ENCODE measurements at regions not wholly inside any gene's neighbourhood (a gene's known extent, or its start where the extent isn't known, plus 50 kb on each side); places are given as distances from the start of the nearest gene placed in this dataset.
"Not testable (repeated sequence)": the region's sequence is repeated elsewhere in the genome, so short reads cannot be mapped to it uniquely, and the experiment has no call there.

DNA sequence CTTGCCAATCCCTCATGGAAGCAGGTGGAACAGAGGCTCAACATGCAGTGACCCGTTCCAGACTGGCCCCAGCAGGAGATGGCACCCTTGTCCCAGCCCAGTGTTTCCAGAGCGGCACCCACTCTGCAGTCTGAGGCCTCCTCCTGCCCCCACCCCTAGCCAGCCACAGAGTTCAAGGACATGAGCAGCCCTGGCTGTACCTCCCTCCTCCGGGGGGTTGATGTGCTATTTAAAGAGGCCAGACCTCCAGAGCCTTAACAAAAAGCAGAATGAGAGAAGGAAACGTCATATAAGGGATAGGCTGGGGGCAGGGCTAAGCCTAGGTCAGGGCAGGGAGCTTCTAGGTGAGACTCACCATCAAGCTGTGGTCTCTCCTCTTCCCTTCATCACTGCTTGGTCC lies 115.7 kb upstream of the NANOS1 start:
- DNase-seq = no peak

DNA sequence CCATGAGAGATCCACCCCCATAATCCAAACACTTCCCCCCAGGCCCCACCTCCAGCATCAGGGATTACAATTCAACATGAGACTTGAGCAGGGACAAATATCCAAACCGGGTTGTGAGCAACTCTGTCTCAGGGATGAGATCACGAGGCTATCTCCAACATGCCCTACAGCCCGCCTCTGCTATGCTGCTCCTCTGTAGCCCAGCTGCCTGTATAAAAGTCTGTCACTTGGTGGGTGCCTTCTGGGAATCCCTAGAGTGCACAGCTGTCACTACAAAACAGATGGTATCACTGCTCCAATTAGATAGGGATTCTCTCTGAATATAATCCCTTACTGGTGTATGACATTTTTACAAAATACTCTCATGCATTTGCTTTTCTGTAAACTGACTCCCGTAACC lies 114.9 kb upstream of the NANOS1 start:
- peak in 10 of 58 donors; percentile 2 to 32 (median 6) for DNase-seq

DNA sequence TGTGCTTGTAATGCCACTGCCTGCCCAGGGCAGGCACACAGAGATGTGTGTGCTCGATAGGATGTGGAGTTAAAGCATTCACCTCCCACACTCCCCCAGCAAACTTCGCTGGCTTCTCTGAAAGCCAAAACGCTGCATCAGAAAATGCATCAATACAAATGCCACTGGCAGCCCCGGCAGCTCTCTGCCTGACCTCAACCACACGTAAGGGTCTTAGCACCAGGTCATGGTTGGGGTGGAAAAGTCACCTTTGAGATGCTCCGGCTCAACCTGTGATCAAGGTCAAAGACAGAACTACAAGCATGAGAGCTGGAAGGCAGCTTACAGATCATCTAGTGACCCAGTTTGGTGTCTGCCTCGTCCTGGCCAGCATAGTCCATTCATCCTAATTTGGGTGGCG lies 114.4 kb upstream of the NANOS1 start:
- DNase-seq = no peak

DNA sequence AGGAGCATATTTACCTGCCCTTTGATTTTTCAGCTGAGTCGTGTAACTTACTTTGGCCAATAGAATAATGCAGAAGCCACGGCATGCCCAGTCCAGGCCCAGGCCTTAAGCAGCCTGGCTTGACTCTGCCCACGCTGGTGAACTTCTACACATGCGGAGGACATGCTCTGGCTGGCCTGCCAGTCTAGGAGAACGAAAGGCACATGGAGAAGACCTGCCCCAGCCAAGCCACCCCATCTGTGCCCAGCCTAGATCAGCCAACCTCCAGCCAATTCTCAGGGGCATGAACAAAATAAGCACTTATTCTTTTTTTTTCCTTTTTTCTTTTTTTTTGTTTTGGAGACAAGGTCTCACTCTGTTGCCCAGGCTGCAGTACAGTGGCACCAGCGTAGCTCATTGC lies 112.7 kb upstream of the NANOS1 start:
- no peak for DNase-seq

DNA sequence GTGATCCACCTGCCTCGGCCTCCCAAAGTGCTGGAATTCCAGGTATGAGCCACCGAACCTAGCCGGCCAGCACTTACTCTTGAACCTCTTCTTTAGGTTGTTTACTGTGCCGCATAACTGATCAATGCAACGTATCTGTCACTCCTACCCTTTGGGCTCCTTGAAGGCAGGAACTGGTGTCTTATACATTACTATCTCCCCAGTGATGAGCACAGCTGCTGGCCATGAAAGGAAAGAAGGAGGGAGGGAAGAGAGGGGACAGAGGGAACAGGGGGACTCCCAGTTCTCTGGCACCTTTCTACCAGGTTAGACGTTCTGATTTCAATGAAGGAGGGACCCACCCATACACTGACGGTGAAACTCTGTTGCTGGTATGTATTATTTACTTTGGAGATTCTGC lies 111.8 kb upstream of the NANOS1 start:
- no peak for DNase-seq

DNA sequence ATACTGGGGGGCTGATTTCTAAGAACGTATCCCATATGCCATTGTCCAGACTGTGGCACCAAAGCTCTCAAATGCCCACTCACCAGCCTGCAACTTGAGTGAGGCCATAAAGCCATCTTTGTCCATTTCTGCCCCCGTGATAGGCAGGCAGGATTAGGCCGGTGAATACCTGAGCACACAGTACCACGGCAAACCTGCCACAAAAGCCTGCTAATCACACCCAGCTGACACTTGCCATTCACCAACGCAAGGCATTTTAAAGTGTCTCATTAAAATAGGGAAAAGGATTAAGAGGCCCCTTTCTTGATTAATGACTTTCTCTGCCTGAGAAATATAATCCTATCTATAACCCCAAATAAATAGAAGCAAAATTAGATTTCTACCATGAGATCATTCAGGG lies 111.4 kb upstream of the NANOS1 start:
- DNase-seq = no peak

DNA sequence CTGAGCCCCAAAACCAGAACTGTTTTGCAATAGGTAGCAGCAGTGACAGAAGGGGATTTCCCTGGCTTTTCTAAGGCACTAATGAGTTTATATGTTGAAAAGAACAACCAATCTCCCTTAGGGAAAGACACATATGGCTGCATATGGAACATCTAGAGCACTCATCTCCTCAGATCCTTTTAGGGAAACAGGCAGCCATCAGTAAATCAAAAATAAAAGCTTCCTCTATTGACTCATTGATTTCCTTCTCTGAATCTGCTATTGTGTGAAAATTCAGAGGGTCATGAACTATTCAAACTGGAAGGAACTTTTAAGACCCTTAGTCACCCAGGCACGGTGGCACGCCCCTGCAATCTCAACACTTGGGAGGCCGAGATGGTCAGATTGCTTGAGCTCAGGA lies 110.9 kb upstream of the NANOS1 start:
- DNase-seq = no peak

DNA sequence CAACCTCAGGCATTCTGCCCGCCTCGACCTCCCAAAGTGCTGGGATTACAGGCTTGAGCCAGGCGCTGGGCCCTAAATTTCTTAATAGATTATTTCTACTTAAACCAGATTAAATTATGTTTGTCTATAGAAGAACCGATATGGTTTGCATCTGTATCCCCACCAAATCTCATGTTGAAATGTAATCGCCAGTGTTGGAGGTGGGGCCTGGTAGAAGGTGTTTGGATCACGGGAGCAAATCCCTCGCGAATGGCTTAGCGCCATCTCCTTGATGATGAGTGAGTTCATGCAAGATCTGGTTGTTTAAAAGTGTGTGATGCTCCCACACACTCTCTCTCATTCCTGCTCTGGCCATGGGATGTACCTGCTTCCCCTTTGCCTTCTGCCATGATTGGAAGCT lies 109.3 kb upstream of the NANOS1 start:
- no peak for DNase-seq

DNA sequence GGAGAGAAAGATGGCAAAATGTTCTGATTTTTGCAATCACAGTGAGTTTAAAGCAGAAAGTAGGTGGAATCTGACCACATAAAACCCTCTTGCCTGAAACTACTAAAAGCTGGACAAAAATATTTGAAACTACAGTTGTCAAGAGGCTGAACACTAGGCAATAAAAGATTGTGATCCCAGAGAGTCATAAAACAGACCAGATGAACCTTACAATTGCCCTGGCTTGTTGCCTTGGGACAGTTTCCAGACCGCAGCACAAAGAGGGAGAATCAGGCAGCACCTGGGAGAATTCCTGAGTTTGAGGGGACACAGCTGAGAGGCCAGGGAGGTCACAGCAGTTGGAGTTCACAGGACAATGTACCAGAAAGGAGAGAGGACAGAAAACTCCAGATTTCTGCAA lies 107.3 kb upstream of the NANOS1 start:
- no peak for DNase-seq

DNA sequence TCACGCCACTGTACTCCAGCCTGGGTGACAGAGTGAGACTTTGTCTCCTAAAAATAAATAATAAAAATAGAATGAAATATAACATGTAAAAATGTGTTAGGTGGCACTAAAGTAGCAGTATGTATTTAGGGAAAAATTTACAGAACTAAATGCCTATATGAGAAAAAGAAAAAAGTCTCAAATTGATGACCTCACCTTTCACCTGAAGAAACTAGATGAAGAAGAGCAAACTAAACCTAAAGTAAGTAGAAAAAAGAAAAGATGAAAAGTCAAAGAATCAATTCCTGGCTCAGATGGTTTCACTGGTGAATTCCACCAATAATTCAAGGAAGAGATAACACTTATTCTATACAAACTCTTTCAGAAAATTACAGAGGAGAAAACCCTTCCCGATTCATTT lies 106.5 kb upstream of the NANOS1 start:
- DNase-seq = no peak

DNA sequence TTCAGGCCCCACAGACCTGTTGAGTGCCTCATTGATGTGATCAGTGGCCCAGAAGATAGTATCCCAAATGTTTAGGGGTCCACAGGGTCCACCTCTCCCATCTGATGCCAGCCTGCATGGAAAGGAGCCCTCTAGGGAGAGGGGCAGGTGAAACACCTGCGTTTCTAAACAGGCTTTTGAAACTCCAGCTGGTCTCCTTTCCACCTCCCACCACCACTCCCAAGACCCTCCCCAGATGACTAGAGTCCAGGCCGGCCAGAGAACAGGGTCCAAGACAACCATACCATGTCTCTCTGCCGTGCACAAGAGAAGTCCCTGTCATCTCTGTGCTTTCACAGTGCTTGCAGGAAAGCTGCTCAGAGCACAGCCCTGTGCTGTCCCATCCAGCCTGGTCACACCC lies 105.0 kb upstream of the NANOS1 start:
- no peak for DNase-seq

DNA sequence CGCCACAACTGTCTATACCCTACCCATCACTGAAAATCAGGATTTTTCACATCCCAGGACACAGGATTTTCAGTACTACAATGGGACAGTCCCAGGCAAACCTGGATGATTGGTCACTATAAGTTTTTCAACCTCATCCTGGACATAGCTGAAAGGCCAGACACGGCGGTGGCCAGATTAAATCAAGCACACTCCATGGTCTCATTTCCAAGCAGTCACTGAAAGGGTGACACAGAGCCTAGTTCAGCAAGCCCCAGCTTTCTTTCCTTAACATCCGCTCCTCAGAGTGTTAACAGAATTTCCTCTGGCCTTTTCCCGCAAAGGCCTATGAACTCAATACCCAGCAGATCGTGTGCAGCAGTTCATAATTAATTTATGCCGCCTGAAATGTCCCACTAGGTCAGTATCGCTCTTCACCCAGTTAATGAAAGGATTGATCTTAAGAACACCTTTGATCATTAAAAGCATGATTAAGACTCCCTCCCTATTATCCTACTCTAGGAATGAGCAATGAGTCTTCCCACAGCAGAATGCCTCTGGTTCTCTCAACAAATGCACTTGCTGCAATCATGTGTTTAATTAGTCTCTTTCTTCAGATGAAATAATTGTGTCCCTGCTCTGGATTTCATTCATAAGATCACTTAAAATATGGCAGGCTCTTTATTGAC lies 104.0 kb upstream of the NANOS1 start:
- no peak for DNase-seq

DNA sequence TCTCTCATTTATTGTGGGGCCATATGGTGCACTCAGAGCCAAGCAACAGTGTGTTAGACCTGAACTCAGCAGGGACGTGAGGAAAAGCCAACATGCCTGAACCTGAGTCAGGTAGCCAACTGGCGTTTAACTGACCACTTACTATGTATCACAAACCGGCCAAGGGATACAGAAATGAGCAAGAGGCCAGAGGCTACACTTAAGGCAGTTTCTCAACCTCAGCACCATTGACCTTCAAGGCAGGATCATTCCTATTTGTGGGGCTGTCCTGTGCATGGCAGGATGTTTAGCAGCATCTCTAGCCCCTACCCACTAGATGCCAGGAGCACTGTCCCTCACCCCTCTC lies 103.5 kb upstream of the NANOS1 start:
- no peak for DNase-seq

DNA sequence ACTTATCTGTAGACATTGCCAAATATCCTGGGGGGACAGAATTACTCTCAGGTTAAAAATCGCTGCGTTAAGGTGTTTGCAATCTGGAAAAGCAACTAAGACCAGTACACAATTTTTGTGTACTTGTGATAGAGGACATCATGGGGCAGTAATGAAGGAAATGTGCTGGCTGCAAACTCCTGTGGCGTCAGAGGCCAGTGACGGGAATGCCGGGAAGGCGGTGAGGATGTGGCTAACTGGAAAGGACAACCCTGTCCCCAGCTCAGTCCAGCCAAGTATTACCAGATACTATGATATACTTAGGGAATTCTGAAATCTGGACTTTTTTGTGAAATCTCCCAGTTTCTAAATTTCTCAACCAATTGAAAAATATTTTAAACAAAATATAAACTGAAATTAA lies 103.1 kb upstream of the NANOS1 start:
- no peak for DNase-seq

DNA sequence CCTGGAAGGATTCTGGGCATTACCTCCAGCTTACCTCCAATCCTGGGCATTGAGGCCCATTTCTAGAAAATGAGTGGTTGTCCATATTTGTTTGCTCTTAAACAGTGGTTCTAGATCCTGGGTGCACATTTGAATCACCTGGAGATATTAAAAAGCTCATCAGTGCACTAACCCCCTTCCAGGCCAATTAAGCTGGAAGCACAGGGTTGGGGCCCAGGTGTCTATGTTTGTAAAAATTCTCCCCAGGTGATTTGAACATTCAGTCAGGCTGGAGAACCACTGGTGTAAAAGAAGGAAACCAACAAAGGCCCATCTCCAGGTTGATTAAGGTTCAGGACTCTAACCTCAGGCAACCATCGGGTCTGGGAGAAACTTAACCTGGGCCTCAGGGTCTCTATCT lies 102.6 kb upstream of the NANOS1 start:
- no peak for DNase-seq

DNA sequence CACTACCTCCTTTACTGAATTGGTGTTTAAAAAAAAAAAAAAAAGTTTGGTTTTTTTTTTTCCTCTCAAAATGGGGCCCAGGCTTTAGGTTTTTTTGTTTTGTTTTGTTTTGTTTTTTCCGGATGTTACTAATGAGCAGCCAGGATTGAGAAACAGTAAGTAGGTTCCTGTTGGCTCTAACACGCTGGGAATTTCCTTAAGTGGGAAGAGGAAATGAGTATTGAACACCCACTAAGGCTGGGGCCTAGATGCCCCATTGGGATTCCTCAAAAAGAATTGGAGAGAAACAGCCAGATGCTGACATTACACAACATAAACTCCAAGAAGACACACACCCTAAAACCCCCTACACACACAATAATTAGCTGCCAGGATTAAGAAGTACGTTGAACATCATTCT lies 102.2 kb upstream of the NANOS1 start:
- no peak for DNase-seq

DNA sequence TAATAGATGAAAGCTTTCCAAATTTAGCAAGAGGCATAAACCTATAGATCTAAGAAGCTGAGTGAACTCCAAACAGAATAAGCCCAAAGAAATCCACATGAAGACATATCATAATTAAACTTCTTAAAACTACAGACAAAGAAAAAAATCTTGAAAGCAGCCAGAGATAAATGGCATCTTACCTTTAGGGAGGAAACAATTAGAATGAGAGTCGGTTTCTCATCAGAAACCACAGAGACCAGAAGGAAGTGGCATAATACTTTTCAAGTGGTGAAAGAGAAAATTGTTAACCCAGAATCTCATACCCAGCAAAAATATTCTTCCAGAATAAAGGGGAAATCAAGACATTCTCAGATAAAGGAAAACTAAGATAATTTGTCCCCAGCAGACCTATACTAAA lies 98.9 kb upstream of the NANOS1 start:
- no peak for DNase-seq

DNA sequence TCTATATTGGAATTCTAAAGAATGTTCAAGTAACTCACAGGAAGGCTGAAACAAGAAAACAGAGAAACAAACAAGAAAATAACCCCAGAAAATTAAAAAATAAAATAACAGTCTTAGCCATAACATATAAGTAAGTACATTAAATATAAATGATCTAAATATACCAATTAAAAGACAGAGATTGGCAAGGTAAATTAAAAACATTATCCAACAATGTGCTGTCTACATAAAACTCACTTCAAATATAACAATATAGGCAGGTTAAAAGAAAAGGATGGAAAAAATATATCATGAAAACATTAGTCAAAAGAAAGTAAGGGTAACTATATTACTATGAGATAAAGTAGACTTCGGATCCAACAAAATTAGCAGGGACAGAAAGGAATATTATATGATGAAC lies 98.1 kb upstream of the NANOS1 start:
- DNase-seq = no peak

DNA sequence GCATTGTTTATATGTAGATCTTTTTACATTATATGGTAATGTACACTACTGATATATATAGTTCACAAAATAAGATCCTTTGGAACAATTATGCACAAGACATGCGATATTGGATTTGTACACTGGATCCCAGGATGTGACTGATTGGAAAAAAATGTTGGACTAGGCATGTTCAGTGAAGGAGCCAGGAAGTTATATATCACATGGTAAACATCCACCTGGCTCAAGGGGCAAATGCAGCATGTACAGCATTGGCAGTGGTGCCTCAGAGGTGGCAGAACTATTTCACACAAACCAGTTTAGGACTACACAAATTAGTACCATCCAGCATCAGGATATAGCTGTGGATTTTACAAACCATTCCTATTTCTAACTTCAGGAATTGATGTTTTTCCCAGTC lies 97.4 kb upstream of the NANOS1 start:
- not testable (repeated sequence) for DNase-seq

DNA sequence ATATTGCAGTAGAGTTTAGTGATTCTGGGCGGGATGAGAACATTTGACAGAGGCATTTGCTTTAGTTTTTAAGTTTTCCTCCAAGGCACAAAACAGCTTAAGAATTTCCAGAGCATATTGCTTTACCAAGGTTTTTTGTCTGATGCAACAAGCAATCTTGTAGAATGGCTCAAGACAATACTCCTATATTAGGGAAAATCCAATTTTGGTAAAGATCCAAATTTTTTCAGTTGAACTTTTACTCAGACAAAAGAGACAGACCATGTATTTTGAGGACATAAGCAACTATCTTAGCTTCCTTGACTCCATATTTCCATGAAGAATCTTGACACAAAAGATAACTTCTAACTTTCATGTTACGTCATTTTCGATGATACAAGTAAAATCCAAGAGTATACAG lies 92.3 kb upstream of the NANOS1 start:
- DNase-seq = no peak

DNA sequence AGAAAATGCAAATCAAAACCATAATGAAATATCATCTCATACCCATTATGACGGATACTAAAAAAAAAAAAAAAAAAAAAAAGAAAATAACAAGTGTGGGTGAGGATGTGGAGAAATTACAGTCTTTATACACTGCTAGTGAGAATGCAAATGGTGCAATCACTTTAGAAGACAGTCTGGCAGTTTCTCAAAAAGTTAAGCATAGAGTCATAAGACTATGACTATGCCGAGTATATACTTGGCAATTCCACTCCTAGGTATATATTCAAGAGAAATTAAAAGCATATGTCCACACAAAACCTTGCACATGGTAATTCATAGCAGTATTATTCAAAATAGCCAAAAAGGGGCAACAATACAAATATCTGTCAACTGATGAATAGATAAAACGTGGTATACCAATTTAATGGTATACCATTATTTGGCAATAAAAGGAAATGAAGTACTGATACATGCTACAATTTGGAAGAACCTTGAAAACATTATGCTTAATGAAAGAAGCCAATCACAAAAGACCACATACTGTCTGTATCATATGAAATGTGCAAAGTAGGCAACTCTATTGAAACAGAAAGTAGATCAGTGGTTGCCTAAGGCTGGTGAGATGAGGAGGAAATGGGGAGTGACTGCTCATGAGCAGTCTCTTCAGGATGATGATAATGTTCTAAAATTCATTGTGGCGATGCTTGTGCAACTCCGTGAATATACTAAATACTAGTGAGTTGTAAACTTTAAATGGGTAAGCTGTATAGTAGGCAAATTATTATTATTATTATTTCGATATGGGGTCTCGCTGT lies 90.1 kb upstream of the NANOS1 start:
- DNase-seq = no peak

DNA sequence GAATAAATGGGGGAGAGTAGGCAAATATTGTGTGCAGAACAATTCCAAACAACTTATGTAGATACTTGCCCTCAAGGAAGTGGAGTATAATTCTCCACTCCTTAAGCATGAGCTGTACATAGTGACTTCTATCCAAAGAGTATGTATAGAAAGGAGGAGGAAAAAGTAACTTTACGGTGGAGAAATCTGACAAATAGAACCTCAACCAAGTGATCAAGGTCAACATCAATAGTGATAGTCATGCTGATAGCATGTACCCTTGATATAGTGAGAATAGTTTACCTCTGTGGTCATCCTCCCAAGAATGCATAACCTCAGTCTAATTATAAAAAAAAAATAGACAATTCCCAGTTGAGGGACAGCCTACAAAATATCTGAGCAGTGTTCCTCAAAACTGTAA lies 89.1 kb upstream of the NANOS1 start:
- DNase-seq = no peak

DNA sequence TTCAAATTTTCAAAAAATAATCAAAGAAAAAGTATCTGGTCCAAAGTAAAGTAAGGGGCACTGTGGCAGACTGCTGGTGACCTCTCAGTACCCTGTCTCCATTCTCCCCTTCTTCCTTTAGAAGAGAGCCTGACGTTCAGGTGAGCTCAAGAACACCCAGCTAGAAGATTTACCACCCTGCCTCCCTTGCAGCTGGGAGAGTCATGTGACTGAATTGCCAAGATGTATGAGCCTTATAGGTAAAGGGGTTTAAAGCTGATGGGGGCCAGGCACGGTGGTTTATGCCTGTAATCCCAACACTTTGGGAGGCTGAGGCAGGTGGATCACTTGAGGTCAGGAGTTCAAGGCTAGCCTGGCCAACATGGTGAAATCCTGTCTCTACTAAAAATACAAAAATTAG lies 86.3 kb upstream of the NANOS1 start:
- no peak for DNase-seq
